EL (cell line): ENCODE measurements at regions not wholly inside any gene's neighbourhood (a gene's known extent, or its start where the extent isn't known, plus 50 kb on each side); places are given as distances from the start of the nearest gene placed in this dataset.
"Not testable (repeated sequence)": the region's sequence is repeated elsewhere in the genome, so short reads cannot be mapped to it uniquely, and the experiment has no call there.

Experiments
- DNase-seq: peaks from one replicate; pipeline ENCODE4 v3.0.0-alpha.2; 2016

- DNase-seq, result peak; percentile 72
Measured at GRCh38 chr5:15013654-15014463, 142.3 kb upstream of the ANKH start.

- no peak for DNase-seq
Measured at GRCh38 chr5:15012061-15012460, 140.5 kb upstream of the ANKH start.

DNA sequence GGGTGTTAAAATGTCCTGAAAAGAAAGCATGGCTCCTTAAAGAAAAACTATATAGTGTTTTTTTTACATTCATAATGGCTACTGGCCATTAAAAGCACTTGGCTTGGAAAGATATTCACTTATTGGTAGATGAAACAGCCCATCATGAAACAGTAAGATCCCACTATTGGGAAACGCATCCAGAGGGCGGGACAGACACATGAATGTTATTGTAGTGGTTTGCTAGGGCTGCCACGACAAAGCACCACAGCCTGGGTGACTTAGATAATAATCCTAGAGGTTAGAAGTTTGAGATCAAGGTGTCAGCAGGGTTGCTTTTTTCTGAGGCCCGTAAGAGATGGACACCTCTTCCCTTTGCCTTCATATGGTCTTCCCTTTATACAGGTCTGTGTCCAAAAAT, 139.4 kb upstream of the ANKH start:
- no peak for DNase-seq

GRCh38 chr5:15009420-15009819, 137.8 kb upstream of the ANKH start:
- peak; percentile 80 for DNase-seq

- no peak for DNase-seq
Measured at GRCh38 chr5:15008921-15009320, 137.3 kb upstream of the ANKH start.

DNA sequence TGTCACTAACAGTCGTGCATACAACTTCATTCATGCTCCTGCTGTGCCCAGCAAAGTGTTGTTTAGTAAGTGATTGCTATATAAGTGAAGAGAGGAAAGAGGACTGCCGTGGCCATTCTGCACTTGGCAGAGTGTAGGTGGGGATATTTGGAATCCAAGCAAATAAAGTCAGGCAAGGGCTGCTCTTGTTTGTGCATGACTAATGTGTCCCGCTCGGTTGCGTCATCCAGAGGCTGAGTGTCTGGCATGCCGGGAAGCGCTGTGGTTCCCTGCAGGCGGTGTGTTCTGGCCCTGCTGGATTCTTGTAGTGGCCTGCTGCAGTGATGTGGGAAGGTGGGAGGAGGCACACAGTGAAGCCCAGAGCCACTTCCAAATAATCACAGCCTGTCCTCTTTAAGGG, 136.9 kb upstream of the ANKH start:
- peak; percentile 97 for DNase-seq

GRCh38 chr5:15007646-15008045, 136.1 kb upstream of the ANKH start:
- DNase-seq, result no peak

DNA sequence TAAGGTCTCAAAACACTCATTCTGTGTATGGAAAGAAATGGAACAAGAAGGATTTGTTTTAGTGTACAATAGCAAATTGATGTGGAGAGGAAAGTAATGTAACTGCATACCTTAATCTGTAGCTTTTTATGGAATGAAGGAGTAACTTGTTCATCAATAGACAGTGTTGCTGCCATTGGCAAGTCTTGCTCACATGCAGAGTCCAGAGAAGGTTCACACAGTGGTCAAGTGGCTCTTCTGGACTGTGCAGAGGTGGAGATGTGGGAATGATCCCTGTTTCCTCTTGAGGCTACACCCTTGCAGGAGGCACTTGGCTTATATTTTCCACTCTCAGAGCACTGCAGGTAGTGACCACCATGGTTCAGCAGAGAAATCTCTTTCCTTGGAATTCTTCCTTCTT, 132.9 kb upstream of the ANKH start:
- no peak for DNase-seq

DNA sequence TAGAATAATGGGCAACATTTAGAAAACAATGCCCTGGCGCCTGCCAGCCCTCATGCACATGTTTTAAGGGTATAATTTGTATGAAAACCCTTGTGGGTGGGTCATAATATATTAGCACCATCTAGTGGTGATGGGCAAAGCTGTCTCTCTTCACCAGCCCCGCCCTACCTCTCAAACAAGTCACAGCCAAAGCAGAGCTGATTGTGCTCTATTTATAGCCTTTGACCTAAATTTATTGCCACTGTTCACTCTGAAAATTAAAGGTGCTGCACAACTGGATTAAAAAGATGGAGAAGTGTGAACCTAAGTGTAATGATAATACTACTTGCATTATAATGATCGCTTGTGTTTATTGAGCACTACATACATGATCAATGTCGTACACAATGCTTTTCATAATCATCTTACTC, 131.9 kb upstream of the ANKH start:
- peak; percentile 67 for DNase-seq

GRCh38 chr5:15002791-15003190, 131.2 kb upstream of the ANKH start:
- DNase-seq, result no peak

DNA sequence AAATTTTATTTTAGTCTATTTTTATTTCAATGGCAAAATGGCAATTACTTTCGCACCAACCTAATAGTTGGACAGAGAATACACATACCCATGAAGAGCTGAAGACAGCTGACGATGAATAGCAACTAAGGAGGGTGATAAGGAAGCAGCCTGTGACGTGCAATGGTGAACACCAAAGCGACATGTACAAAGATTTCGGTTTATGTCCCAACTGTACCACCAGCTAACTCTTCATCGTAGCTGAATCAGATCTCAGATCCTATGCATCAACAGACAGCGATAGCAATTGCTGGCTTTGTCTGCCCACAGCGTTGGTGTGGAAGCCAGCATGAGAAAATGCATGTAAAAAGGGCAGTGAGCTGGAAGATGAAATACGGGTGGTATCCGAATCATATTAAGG, 130.6 kb upstream of the ANKH start:
- no peak for DNase-seq

DNA sequence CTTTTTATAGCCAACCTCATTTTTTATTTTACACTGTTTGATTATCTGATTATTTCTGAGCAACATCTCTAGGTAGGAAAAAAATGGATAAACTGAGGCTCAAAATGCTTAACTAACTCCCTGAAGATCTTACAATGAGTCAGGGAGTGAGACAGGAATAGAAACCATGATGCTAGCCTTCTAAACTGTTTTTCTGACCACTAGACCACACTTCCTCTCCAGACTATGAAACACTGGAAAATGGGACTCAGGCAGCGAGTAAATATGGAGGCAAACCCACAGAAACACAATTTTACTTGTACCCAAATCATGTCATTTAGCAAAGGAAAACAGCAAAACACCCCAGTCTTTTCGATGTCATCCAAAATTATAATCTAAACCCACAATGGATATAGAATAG, 129.9 kb upstream of the ANKH start:
- no peak for DNase-seq

DNA sequence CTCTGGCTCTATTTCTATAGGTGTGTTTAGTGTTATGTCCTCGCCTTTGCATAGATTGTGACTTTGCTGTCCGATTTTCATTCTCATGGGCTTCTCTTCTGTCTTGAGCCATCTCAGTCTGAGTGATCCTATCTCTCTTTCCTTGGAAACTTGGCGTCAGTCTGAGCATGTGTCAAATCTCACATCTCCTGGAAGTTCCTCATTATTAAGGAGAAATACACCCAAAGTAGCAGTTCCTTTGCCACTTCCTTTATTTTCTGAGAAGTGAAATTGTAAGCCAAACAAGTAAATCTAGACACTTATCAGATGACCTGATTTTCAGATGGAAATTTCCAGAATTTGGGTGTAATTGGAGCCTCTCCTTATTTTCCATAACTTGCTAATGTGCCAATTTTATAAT, 126.9 kb upstream of the ANKH start:
- DNase-seq, result no peak

- DNase-seq, result no peak
Measured at GRCh38 chr5:14996997-14997396, 125.4 kb upstream of the ANKH start.

GRCh38 chr5:14995229-14995628, 123.7 kb upstream of the ANKH start:
- no peak for DNase-seq

DNA sequence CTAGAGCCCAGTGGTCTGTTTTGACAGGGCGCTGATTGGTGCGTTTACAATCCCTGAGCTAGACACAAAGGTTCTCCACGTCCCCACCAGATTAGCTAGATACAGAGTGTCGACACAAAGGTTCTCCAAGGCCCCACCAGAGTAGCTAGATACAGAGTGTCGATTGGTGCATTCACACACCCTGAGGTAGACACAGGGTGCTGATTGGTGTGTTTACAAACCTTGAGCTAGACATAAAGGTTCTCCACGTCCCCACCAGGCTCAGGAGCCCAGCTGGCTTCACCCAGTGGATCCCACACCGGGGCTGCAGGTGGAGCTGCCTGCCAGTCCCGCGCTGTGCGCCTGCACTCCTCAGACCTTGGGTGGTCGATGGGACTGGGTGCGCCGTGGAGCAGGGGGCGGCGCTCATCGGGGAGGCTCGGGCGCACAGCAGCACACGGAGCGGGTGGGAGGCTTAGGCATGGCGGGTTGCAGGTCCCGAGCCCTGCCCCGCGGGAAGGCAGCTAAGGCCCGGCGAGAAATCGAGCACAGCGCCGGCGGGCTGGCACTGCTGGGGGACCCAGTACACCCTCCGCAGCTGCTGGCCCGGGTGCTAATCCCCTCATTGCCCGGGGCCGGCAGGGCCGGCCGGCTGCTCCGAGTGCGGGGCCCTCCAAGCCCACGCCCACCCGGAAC, 122.0 kb upstream of the ANKH start:
- not testable (repeated sequence) for DNase-seq

DNA sequence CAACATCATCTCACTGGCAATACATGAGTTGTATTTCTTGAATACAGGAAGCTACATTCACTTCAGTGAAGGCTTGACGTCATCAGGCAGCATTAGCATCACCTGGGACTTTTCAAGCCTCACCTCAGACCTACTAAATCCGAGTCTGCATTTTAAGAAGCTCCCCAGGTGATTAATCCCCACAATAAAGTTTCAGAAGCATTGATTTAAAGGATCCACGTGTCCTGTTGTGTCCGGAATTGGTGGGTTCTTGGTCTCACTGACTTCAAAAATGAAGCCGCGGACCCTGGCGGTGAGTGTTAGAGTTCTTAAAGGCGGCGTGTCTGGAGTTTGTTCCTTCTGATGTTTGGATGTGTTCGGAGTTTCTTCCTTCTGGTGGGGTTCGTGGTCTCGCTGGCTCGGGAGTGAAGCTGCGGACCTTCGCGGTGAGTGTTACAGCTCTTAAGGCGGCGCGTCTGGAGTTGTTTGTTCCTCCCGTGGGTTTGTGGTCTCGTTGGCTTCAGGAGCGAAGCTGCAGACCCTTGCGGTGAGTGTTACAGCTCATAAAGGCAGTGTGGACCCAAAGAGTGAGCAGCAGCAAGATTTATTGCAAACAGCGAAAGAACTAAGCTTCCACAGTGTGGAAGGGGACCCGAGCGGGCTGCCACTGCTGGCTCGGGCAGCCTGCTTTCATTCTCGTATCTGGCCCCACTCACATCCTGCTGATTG, 121.3 kb upstream of the ANKH start:
- not testable (repeated sequence) for DNase-seq

GRCh38 chr5:14988223-14988622, 116.6 kb upstream of the ANKH start:
- DNase-seq, result no peak

DNA sequence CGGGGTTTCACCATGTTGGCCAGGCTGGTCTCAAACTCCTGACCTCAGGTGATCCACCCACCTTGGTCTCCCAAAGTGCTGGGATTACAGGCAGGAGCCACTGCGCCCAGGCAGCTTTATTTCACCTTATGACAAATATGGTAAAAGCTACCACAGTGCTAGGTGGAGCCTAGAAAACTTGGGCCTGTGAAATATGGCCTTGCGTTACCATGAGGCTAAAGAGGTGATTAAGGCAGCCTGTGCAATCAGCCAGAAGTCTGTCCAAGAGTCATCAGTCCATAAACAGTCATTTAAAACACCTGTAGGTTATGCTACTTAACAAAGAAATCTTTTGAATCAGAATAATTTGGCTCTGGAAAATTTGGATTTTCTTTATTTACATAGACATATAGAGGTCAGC, 114.8 kb upstream of the ANKH start:
- DNase-seq, result no peak

DNA sequence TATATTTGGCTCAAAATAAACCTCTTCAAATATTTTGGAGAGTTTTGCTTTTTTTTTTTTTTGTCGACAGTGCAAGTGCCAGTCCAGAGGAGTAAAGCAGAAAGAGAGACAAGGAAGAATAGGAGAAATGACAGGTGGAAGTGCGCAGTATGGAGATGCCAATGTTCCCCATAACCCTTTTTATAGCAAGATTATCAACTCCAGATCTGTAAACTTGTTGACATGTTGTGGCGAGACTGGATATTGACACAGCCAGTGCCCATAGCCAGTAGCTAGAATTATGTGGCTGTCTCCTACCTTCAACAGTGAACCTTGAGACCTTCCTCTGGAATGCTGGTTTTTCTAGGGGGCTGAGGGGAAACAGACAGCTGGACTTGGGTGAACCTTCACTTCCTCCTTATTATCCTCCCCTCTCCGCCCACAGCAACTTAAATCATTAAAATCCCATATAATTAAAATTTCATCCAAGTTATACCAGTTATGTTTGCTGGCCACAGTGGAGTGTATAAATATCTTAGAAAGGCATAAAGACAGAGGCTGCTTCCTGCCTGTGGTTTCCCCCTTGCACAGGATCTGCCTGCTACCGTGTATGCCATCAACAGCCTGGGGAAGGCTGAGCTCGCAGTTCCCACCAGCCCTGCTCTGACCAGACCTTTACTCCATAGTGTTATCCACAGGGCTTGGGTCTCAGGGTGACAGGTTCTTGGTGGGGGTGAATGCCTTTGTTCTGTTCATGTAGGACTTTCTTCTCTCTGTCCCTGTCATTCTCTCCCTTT, 112.3 kb upstream of the ANKH start:
- DNase-seq, result no peak

GRCh38 chr5:14980698-14981097, 109.1 kb upstream of the ANKH start:
- no peak for DNase-seq

DNA sequence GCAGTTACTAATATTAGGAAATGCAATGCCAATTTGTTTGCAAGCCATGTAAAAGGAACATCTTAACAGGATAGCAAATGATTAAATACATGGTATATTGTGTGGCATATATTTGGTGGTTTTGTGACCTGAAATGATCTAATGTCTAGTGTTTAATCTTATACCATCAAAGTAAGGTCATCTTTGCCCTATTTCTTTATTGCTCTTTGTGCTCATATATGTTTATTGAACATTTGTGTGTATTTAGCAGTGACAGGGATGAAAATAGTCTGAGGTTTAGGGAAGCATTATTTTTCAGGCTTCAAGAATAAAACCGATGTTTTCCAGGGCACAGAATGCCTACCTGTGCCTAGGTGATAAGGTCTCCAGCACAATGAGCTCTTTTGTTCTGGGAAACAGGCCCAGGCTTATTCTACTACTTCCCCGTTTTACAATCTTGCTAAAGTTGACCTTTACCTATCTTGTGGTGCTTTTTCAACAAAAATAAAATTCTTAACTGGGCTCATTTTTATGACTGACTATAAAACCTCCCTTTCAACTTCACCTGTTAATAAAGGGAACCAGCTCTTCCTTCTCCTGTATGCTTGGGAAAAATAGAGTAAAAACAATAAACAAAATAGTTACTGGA, 105.6 kb upstream of the ANKH start:
- no peak for DNase-seq

DNA sequence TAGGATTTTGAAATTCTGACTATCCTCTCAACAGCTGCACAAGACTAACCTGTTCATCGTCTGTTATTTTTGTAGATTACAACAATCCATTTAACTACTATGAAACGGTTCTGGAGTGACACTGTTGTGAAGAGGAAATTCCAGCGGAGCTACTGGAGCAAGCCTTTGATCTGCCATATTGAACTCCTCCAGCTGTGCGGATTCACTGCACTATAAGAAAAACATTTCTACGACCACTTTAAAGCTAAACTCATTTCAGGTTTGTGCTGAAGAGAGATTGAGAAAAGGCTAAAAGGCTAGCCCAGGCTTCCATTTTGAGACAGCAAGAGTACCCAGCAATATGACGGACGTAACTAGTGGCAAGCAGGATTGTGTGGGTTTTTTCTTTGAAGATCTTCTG, 104.9 kb upstream of the ANKH start:
- no peak for DNase-seq
